Tibial nerve (tissue), 4 donors: ENCODE measurements at regions not wholly inside any gene's neighbourhood (a gene's known extent, or its start where the extent isn't known, plus 50 kb on each side); places are given as distances from the start of the nearest gene placed in this dataset.

Experiments used
- DNase-seq, 2 donors: peaks; one replicate each; pipeline ENCODE4 v3.0.0-alpha.2; 2019; ENCODE audit warnings: low spot score in 2 of 2
- H3K27ac ChIP-seq, 4 donors: fragments of 200-600 bp; sonication (generic) in 3 of 4; one replicate each; pipeline ENCODE4 v1.5.1; 2017 to 2019; ENCODE audit warnings: mild to moderate bottlenecking in 1 of 4
- H3K27me3 ChIP-seq, 2 donors: fragments of 200-600 bp; sonication (generic) in 1 of 2; one replicate each; pipeline versions ENCODE4 v1.5.1 to v1.6.0; 2017 to 2019
- H3K36me3 ChIP-seq, 3 donors: fragments of 200-600 bp; sonication (generic); one replicate each; pipeline ENCODE4 v1.5.1; 2018 to 2019
- H3K4me1 ChIP-seq, 4 donors: fragments of 200-600 bp; sonication (generic) in 3 of 4; one replicate each; pipeline ENCODE4 v1.5.1; 2017 to 2019
- H3K4me3 ChIP-seq, 4 donors: fragments of 200-600 bp; sonication (generic) in 3 of 4; one replicate each; pipeline ENCODE4 v1.5.1; 2017 to 2019; ENCODE audit warnings: mild to moderate bottlenecking in 1 of 4, moderate library complexity in 1 of 4
- H3K9me3 ChIP-seq, 4 donors: fragments of 200-600 bp; sonication (generic) in 3 of 4; one replicate each; pipeline ENCODE4 v1.5.1; 2017 to 2019
- CTCF ChIP-seq, 5 experiments: fragments of 200-600 bp in 3 of 5; fragments of 450-650 bp in 2 of 5; sonication (generic) in 3 of 5; IDR thresholded peaks; one replicate each; pipeline ENCODE4 v1.5.1; 2016 to 2019; ENCODE audit warnings: antibody characterized with exemption in 5 of 5, mild to moderate bottlenecking in 3 of 5, moderate library complexity in 2 of 5
- EP300 ChIP-seq, 2 donors: sonication (generic); formaldehyde crosslinking; IDR thresholded peaks; one replicate each; pipeline ENCODE4 v1.6.1; 2017; ENCODE audit warnings: antibody characterized with exemption in 2 of 2, mild to moderate bottlenecking in 1 of 2
- POLR2A ChIP-seq, 2 donors: fragments of 450-650 bp; IDR thresholded peaks; one replicate each; pipeline ENCODE4 v1.6.1; 2017; ENCODE audit warnings: antibody characterized with exemption in 2 of 2, mild to moderate bottlenecking in 2 of 2, moderate library complexity in 2 of 2
- WGBS, 2 donors: methylation state at CpG; one replicate each; pipeline ENCODE4 v1.1.5; 2018; 5-methylcytosine and 5-hydroxymethylcytosine counted together

GRCh38 chr17:71631483-71631882 lies 489.3 kb upstream of the SOX9 start:
- DNase-seq = no peak
- TF ChIP-seq POLR2A (IDR thresholded peaks at IDR 0.05) = no peak
- TF ChIP-seq EP300 (IDR thresholded peaks at IDR 0.05) = no peak
- no peak for TF ChIP-seq CTCF (IDR thresholded peaks at IDR 0.05)
- H3K36me3 ChIP-seq = no peaks in the 10 kb centered on the region
- no peaks in the 10 kb centered on the region for H3K9me3 ChIP-seq
- H3K27me3 ChIP-seq = no peaks in the 10 kb centered on the region
- H3K4me3 ChIP-seq = no peak overlapping the region
- whole genome bisulfite sequencing, 2 donors = 35 to 37% methylated on average over 1 of the region's 1 CpG
- H3K4me1 ChIP-seq = no peaks in the 10 kb centered on the region
- no peak overlapping the region for H3K27ac ChIP-seq

GRCh38 chr17:71632328-71632727 lies 488.5 kb upstream of the SOX9 start:
- no peak for TF ChIP-seq CTCF (IDR thresholded peaks at IDR 0.05)
- no peak for TF ChIP-seq POLR2A (IDR thresholded peaks at IDR 0.05)
- TF ChIP-seq EP300 (IDR thresholded peaks at IDR 0.05) = no peak
- DNase-seq = no peak
- H3K36me3 ChIP-seq = no peaks in the 10 kb centered on the region
- no peak overlapping the region for H3K27ac ChIP-seq
- H3K9me3 ChIP-seq = no peaks in the 10 kb centered on the region
- WGBS, 2 donors = 36 to 55% methylated on average over 2 of the region's 2 CpGs
- no peaks in the 10 kb centered on the region for H3K27me3 ChIP-seq
- H3K4me1 ChIP-seq = no peaks in the 10 kb centered on the region
- H3K4me3 ChIP-seq = no peak overlapping the region

GRCh38 chr17:71633391-71633849 lies 487.4 kb upstream of the SOX9 start:
- H3K9me3 ChIP-seq = no peaks in the 10 kb centered on the region
- TF ChIP-seq POLR2A (IDR thresholded peaks at IDR 0.05) (no peak), CTCF (IDR thresholded peaks at IDR 0.05) (no peak), EP300 (IDR thresholded peaks at IDR 0.05) (no peak)
- 54 to 58% methylated on average over 4 of the region's 4 CpGs for WGBS, 2 donors
- no peaks in the 10 kb centered on the region for H3K4me1 ChIP-seq
- no peak overlapping the region for H3K4me3 ChIP-seq
- H3K36me3 ChIP-seq = no peaks in the 10 kb centered on the region
- no peaks in the 10 kb centered on the region for H3K27me3 ChIP-seq
- no peak overlapping the region for H3K27ac ChIP-seq
- DNase-seq = no peak

DNA sequence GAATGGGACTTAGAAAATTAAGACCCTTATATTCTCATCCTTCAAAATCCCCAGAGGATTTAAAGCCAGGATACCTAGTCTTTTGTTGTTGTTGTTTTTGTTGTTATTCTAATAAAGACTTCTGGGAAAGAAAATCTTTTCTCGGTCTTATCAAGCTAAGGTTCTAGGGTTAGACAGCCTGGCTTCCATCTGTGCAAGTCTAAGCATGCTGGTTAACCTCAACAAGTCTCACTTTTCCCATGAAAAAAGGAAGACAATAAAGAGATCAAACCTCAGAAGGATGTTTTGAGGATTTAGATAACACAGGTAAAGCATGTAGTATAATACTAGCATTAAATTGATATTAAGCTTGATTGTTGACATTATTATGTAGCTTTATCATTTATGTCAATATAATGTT lies 486.4 kb upstream of the SOX9 start:
- DNase-seq = no peak

GRCh38 chr17:71635187-71635586 lies 485.6 kb upstream of the SOX9 start:
- no peak overlapping the region for H3K4me3 ChIP-seq
- 67 to 83% methylated on average over 5 of the region's 5 CpGs for WGBS, 2 donors
- no peak for DNase-seq
- H3K36me3 ChIP-seq = no peaks in the 10 kb centered on the region
- H3K27ac ChIP-seq = no peak overlapping the region
- H3K9me3 ChIP-seq = no peaks in the 10 kb centered on the region
- H3K4me1 ChIP-seq = no peaks in the 10 kb centered on the region
- no peaks in the 10 kb centered on the region for H3K27me3 ChIP-seq
- TF ChIP-seq POLR2A (IDR thresholded peaks at IDR 0.05) (no peak), CTCF (IDR thresholded peaks at IDR 0.05) (no peak), EP300 (IDR thresholded peaks at IDR 0.05) (no peak)

More for the DNA sequence above, 486.4 kb upstream of the SOX9 start:
- no peaks in the 10 kb centered on the region for H3K36me3 ChIP-seq
- H3K4me1 ChIP-seq = no peaks in the 10 kb centered on the region
- TF ChIP-seq EP300 (IDR thresholded peaks at IDR 0.05) (no peak), POLR2A (IDR thresholded peaks at IDR 0.05) (no peak), CTCF (IDR thresholded peaks at IDR 0.05) (no peak)
- 88 to 89% methylated on average over 1 of the region's 1 CpG for WGBS, 2 donors
- H3K27me3 ChIP-seq = no peaks in the 10 kb centered on the region
- no peak overlapping the region for H3K4me3 ChIP-seq
- H3K9me3 ChIP-seq = no peaks in the 10 kb centered on the region
- H3K27ac ChIP-seq = no peak overlapping the region
